ENCODE measurements at regions not wholly inside any gene's neighbourhood (a gene's known extent, or its start where the extent isn't known, plus 50 kb on each side); places are given as distances from the start of the nearest gene placed in this dataset.

GRCh38 chr1:200281201-200281835 is 128.5 kb downstream of the ZNF281 start:
- TF ChIP-seq CTCF (IDR thresholded peaks at IDR 0.05; ENCODE audit: low read depth, low read length), result no peak
- TF ChIP-seq MYC (IDR thresholded peaks at IDR 0.05; ENCODE audit: low read depth, low read length), result no peak
- TF ChIP-seq MAX (IDR thresholded peaks at IDR 0.05; ENCODE audit: low read depth, low read length), result no peak
- TF ChIP-seq POLR2A (IDR thresholded peaks at IDR 0.05; ENCODE audit: extremely low read depth, insufficient read length), result no peak
- H3K4me3 ChIP-seq (ENCODE audit: low read depth, low read length), result no peak overlapping the region
- no peak for DNase-seq (ENCODE audit: low read depth)

- DNase-seq (ENCODE audit: low read depth), result peak; percentile 53
- no peak overlapping the region for H3K4me3 ChIP-seq (ENCODE audit: low read depth, low read length)
- no peak for TF ChIP-seq POLR2A (IDR thresholded peaks at IDR 0.05; ENCODE audit: extremely low read depth, insufficient read length)
- TF ChIP-seq CTCF (IDR thresholded peaks at IDR 0.05; ENCODE audit: low read depth, low read length), result peak; percentile 66
- no peak for TF ChIP-seq MAX (IDR thresholded peaks at IDR 0.05; ENCODE audit: low read depth, low read length)
- no peak for TF ChIP-seq MYC (IDR thresholded peaks at IDR 0.05; ENCODE audit: low read depth, low read length)
Measured at GRCh38 chr1:200279810-200280411, 129.9 kb downstream of the ZNF281 start.

- no peak for DNase-seq (ENCODE audit: low read depth)
- no peak for TF ChIP-seq MAX (IDR thresholded peaks at IDR 0.05; ENCODE audit: low read depth, low read length)
- TF ChIP-seq MYC (IDR thresholded peaks at IDR 0.05; ENCODE audit: low read depth, low read length), result no peak
- TF ChIP-seq POLR2A (IDR thresholded peaks at IDR 0.05; ENCODE audit: extremely low read depth, insufficient read length), result no peak
- TF ChIP-seq CTCF (IDR thresholded peaks at IDR 0.05; ENCODE audit: low read depth, low read length), result no peak
- H3K4me3 ChIP-seq (ENCODE audit: low read depth, low read length), result no peak overlapping the region
Measured at GRCh38 chr1:200275816-200276453, 133.9 kb downstream of the ZNF281 start.

- DNase-seq (ENCODE audit: low read depth), result no peak
- TF ChIP-seq MYC (IDR thresholded peaks at IDR 0.05; ENCODE audit: low read depth, low read length), result no peak
- TF ChIP-seq MAX (IDR thresholded peaks at IDR 0.05; ENCODE audit: low read depth, low read length), result no peak
- no peak for TF ChIP-seq POLR2A (IDR thresholded peaks at IDR 0.05; ENCODE audit: extremely low read depth, insufficient read length)
- TF ChIP-seq CTCF (IDR thresholded peaks at IDR 0.05; ENCODE audit: low read depth, low read length), result no peak
- no peak overlapping the region for H3K4me3 ChIP-seq (ENCODE audit: low read depth, low read length)
Measured at GRCh38 chr1:200275415-200275814, 134.4 kb downstream of the ZNF281 start.

GRCh38 chr1:200274116-200274515 is 135.7 kb downstream of the ZNF281 start:
- no peak overlapping the region for H3K4me3 ChIP-seq (ENCODE audit: low read depth, low read length)
- TF ChIP-seq MYC (IDR thresholded peaks at IDR 0.05; ENCODE audit: low read depth, low read length) (no peak), CTCF (IDR thresholded peaks at IDR 0.05; ENCODE audit: low read depth, low read length) (no peak), POLR2A (IDR thresholded peaks at IDR 0.05; ENCODE audit: extremely low read depth, insufficient read length) (no peak), MAX (IDR thresholded peaks at IDR 0.05; ENCODE audit: low read depth, low read length) (no peak)
- DNase-seq (ENCODE audit: low read depth), result no peak
